ENCODE measurements at regions not wholly inside any gene's neighbourhood (a gene's known extent, or its start where the extent isn't known, plus 50 kb on each side); places are given as distances from the start of the nearest gene placed in this dataset.

GRCh38 chr15:93290618-93290946 is 201.6 kb upstream of the RGMA start:
- BruUV-seq (replicated peaks), result no TSS peak
- H3K79me1 ChIP-seq (ENCODE audit: low read depth in 1 of 2, low read length in 2 of 2), result no peaks in the 10 kb centered on the region
- H3K9ac ChIP-seq (ENCODE audit: low read depth, low read length), result no peak overlapping the region
- no peaks in the 10 kb centered on the region for H3K27me3 ChIP-seq (ENCODE audit: control insufficient read depth, insufficient read depth, low read length)
- no CpG with 5 or more reads among the region's 4 CpGs for WGBS, 2 experiments (ENCODE audit: extremely low coverage in 2 of 2, insufficient read length in 1 of 2)
- no peak overlapping the region for H2BK120ac ChIP-seq (ENCODE audit: low read depth, low read length)
- in situ Hi-C loops (cut with MboI; ENCODE audit: low sequenced_read_pairs) (no loop called here), dilution Hi-C loops (cut with HindIII; ENCODE audit: low sequenced_read_pairs, unreplicated experiment) (no loop called here), intact Hi-C loops (cut with micrococcal nuclease) (no loop called here)
- H2AFZ ChIP-seq (replicated peaks; ENCODE audit: low read length, poor library complexity), result no peak overlapping the region
- no peak overlapping the region for H2BK15ac ChIP-seq (ENCODE audit: low read depth, low read length)
- no peak overlapping the region for H3K27ac ChIP-seq (ENCODE audit: insufficient read depth, low read length)
- H3K56ac ChIP-seq (ENCODE audit: extremely low read depth, insufficient read depth, low read length), result no peak overlapping the region
- no peak overlapping the region for H2BK20ac ChIP-seq (ENCODE audit: low read depth, low read length)
- no peaks in the 10 kb centered on the region for H4K20me1 ChIP-seq (ENCODE audit: insufficient read depth, low read length)
- H4K5ac ChIP-seq (ENCODE audit: low read depth, low read length), result no peak overlapping the region
- ATAC-seq (ENCODE audit: low read depth) (no peak), DNase-seq (no peak)
- no peaks in the 10 kb centered on the region for H3K4me1 ChIP-seq (ENCODE audit: control insufficient read depth, insufficient read depth, low read length)
- H3K4ac ChIP-seq (ENCODE audit: low read depth, low read length), result no peak overlapping the region
- ChIA-PET CTCF (no interaction called here), POLR2A (ENCODE audit: unreplicated experiment) (no interaction called here)
- no peaks in the 10 kb centered on the region for H3K36me3 ChIP-seq (ENCODE audit: control insufficient read depth, insufficient read depth, low read length)
- no peak overlapping the region for H3K18ac ChIP-seq (ENCODE audit: low read depth, low read length)
- no peak overlapping the region for H2AK5ac ChIP-seq (ENCODE audit: low read depth, low read length)
- no peak overlapping the region for H3K23ac ChIP-seq (ENCODE audit: low read depth, low read length)
- no peak overlapping the region for H3K14ac ChIP-seq (replicated peaks; ENCODE audit: low read depth, low read length)
- H2AK9ac ChIP-seq (replicated peaks; ENCODE audit: low read depth, low read length, poor library complexity), result no peak overlapping the region
- TF ChIP-seq CTCF (conservative IDR thresholded peaks at IDR 0.05; ENCODE audit: low read depth, low read length), result no peak
- TF ChIP-seq MAFK (IDR thresholded peaks at IDR 0.05; ENCODE audit: low read depth, low read length), result no peak
- no peak for TF ChIP-seq CHD1 (IDR thresholded peaks at IDR 0.05; ENCODE audit: low read depth, low read length)
- no peak for TF ChIP-seq FOS (IDR thresholded peaks at IDR 0.05; ENCODE audit: low read depth, low read length)
- TF ChIP-seq CEBPB (IDR thresholded peaks at IDR 0.05; ENCODE audit: low read depth, low read length), result no peak
- TF ChIP-seq POLR2A (IDR thresholded peaks at IDR 0.05; ENCODE audit: low read depth, low read length), result no peak
- TF ChIP-seq NFE2L2 (IDR thresholded peaks at IDR 0.05; ENCODE audit: low read depth, low read length), result no peak
- TF ChIP-seq RAD21 (IDR thresholded peaks at IDR 0.05; ENCODE audit: low read length), result no peak
- H4K91ac ChIP-seq (ENCODE audit: insufficient read depth, low read depth, low read length), result no peak overlapping the region
- H3K4me3 ChIP-seq (ENCODE audit: insufficient read depth, low read depth, low read length), result no peak overlapping the region
- no peak overlapping the region for H4K8ac ChIP-seq (ENCODE audit: low read depth in 2 of 2, low read length in 2 of 2)
- no peak overlapping the region for H3K4me2 ChIP-seq (ENCODE audit: low read depth, low read length)
- H3K9me3 ChIP-seq (ENCODE audit: control insufficient read depth, insufficient read depth, low read length), result peaks cover 15% of the 10 kb centered on the region
- H2BK5ac ChIP-seq (ENCODE audit: low read depth, low read length, poor library complexity, severe bottlenecking), result no peak overlapping the region
- H3K9me1 ChIP-seq (ENCODE audit: insufficient read depth, low read length), result no peaks in the 10 kb centered on the region
